NCI-H187 treated with DMSO at 0.1 percent for 48 hours (cell line): ENCODE measurements at regions not wholly inside any gene's neighbourhood (a gene's known extent, or its start where the extent isn't known, plus 50 kb on each side); places are given as distances from the start of the nearest gene placed in this dataset.

Experiments used
- DNase-seq: peaks from one replicate; lab custom pipeline; 2025; lab: John Stamatoyannopoulos, UW

DNA sequence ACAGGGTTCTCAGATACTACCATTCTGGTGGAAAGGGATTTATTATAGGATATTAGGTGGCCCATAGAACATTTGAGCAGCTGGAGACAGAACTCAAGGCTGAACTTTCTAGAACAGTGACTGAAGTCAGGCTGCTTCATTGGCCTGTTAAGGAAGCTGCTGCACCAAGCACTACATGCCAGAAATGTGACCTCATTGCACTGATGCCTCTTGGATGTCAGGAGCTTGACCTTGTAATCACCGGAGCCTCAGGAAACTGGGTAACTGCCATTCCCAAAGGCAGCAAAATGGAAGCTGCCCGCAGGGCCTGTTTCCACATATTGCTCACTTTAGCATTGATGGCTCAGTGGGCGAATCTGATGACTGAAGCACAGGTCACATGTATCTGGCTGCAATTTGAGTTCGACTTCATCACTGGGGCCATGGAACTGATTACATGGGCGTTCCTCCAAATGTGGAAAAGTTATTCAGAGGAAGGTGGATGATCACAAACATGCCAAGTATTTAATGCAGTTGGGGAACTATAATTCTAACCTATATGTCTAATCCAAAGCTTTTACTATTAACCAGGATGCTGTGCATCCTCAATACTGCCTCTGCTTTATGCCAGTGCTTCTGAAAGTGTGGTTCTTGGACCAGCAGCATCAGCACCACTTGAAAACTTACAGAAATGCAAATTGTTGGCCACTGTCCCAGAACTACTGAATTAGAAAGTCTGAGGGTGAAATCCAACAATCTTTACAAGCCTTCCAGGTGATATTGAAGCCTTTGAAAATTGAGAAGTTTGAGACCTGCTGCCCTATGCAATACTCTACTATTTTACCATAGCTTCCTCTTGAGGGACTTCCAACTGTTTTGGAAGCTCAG, 337.2 kb upstream of the NAV3 start:
- no peak for DNase-seq

DNA sequence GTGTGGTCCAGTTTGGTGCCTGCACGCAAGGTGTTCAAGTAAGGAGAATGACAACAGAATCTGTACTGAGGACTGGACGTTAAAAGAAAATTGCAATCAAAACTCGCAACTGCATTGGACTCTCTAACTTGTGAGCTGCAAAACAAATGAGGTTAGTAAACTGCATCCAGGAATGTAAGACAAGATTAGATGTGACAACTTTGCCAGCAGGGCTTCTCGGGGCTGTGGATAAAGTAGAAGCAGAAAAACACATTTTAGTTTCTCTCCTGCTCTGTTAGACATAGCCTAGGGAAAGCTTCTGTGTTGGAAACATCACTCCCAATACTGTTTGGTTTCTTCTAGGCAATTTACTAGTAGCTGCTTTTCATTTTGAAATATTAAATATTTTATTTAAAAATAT, 338.2 kb upstream of the NAV3 start:
- no peak for DNase-seq

DNA sequence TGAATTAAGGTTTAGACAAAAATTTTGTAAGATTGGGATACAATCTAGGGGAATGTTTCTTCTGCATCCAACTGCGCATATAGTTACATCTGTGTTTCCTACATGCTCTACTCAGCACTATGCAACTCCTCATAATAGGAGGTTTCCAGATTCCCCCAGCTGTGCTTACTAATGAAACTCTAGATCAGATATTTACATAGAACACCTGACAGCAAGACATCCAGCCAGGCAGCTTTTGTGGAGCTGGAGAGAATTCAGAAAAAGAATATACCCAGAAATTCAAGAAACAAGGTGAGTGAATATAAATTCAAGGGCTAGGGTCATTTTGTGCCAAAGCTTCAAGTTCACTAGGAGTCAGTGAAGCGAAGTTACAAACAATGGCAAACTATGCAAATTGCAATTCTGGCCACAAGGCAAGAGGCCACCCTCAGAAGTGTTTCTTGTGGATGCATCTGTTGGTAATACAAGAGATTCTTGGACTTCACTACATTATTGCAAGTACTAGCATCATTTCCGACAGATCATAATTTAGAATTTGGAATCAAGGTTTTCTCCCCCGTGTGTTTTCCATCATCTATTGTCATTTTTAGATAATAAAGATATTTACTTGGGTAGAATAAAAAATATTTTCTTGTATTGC, 341.2 kb upstream of the NAV3 start:
- DNase-seq = no peak

DNA sequence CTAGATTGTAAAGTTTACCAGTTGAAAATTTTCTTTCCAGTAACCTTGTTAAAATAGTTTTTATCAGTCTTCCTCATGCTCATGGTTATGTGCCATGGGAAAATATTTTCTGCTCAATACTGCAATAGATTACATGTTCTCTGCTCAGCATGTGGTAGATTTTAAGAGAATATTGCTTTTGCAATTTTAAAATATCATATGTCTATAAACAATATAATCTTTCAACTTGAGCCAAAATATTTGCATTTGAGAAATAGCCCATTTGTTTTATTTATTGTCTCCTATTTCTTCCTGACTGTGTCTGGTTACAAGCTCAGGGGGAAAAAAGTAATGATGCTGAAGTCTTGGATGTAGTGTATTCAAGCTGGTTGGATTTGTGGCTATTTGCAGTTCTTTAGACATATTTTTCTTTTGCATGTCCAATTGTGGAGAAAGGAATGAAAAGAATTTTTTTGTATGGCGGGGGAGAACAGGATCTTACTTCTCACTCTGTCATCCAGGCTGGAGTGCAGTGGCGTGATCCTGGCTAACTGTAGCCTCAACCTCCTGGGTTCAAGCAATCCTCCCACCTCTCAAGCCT, 342.6 kb upstream of the NAV3 start:
- DNase-seq = no peak

DNA sequence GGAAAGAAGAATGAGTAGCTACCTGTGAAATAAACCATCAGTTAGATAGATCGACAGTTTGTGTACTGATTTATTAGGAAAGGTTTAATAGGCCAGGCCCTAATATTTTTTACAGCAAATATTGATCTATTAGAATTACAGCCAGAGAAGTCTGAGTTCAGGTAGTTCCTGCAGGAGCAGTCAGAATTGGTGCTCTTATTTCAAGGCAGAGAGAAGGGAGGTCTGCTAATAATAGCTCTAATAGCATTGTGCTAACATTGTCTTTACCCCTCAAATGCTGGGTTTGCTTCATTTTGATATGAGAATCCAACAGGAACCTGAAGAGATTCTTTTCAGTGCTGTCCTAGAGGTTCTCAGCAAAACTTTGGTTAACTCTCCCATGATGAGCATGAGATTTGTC, 343.8 kb upstream of the NAV3 start:
- DNase-seq = no peak

DNA sequence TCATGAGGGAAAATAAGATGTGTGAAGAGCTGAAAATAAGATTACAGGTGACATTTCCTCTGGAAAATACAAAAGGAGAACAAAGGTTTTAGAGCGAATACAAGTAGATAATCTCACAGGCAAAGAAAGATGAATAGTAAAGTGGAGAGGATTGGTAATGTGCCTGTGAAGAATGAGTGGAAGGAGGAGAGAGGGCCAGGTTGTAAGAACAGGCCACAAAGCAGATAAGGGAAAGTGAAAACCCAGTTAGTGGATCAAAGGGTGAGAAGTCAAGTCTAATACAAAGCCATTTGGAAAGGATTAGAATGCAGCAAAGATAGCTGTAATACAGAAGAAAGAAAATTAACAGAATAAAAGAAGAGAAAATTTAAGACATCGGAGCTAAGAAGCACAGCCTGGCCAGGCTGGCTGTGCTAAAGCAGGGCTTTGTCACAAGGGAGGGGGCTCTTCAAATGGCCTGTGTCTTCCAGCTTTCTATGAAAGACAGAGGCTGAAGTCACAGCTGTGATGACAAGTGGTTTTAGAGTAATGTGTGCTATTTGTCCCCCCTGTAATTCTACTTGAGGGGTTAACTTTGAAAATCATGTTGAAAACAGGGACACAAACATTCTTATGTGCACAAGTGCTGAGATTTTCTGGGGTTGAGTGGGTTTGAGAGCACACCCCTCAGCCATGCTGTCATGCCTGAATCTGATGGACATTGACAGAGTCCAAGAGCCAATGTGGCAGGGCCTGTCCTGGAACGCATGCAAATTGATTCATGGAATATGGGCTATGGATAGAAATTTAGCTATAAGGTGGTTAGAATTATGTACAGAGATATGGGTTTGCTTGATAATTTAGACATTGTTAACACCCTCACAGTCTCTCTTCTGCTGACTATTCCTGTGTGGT, 344.5 kb upstream of the NAV3 start:
- no peak for DNase-seq

DNA sequence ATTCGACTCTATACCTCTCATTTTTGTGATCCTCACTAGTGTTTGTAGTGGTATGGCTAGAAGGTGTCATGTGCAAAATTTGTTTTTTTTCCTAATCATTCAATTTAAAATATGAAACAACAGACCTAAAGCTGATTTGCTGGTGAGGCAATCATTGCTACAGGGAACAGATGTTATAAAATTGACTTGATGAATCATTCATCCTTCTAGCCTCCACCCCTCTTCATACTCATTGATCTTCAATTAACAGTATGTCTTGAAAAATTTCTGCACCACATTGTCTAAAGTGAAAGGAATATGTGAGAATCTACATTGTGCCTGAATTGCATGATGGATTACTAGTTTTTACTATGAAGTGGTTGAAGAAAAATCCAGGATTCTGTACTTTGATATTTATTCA, 349.0 kb upstream of the NAV3 start:
- DNase-seq = no peak

DNA sequence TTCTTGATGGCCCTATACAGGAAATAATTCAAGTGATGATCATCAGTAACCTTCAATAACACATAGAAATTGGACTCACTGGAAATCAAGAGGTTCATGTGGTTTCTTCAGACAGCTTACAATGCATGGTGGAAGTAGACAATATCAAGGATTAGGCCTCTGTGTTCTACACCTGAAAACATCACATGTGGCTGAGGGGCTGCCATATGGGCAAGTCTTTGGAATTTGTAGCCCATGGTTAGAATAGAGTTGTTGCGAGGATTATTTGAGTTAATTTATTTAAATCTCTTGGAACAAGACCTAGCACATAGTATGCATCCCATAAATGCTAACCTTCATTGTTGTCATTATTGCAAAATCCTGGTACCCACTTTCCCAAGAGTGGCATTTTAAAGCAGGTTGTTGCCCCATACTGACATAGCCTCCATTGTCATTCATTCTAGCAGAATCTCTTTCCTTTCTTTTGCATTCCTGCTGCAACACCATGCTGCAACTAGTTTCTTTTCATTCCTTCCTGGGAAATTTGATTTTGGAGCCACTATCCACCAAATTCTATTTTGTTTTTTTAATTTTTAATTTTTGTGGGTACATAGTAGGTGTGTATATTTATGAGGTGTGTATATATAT, 352.7 kb upstream of the NAV3 start:
- no peak for DNase-seq

DNA sequence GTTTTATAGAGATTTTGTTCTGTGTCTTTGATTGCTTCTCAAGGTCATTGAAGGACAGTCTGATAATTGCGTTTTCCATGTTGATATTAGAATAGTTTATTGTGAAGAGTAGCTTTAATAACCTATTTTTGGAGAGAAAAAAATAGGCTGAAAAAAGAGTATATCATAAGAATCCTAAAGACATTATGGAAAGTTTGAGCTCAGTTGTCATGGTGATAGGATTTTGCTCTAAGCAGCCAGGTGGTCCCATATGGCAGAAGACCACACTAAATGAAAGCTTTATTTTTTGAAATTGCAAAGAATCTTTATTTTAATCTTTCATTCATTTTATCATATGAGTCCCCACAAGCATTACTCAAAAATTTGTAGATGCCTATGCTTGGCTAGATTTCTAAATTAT, 358.9 kb upstream of the NAV3 start:
- no peak for DNase-seq

DNA sequence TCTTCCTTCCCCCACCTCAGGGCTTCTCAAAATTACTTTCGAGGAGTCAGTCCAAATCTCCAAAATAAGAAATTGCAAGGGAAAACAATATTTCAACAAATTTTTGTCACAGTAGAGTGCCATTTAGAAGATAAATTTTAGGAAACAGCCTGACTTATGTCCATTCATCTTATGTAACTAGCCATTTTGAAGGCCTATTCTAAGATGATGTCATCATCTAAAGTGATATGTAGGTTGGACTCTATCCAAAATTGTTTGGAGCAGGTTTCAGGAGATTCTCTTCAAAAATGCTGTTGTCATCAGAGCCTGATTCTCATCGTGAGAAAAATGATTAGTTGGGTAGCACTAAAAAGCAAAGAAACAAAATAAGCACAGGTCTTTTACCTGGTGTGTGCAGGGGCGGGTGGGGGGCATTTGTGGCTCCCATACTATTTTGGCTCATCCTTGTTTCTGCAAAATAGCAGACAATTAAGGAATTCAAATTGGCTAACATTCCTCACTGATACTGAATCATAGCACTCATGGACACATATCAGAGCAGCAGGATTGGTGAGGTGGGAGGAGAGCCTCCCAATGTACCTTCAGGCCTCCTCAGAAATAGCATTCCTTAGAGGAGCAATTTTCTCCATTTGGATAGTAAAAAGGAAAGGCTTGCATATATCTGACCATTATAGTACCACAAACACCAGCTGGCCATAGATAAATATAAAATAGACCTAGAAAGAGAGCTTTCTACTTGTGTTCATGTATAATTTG, 360.9 kb upstream of the NAV3 start:
- no peak for DNase-seq

DNA sequence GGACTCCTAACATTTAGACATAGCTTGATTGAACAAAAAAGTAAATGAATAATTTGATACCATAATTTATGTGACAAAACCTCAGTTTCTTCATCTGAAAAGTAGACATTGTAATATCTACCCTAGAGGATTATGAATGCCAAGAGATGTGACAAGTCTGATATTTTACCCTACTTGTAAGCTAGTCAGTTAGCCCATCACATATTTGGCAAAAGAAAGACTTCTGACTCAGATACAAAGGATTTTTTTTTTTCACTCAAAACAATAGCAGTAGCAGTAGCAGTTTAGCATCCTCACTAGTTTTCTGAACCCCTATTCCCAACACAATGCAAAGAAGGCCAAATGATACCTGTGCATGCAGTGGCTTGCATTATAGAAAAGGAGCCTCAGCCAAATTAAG, 377.3 kb upstream of the E2F7 start:
- no peak for DNase-seq

DNA sequence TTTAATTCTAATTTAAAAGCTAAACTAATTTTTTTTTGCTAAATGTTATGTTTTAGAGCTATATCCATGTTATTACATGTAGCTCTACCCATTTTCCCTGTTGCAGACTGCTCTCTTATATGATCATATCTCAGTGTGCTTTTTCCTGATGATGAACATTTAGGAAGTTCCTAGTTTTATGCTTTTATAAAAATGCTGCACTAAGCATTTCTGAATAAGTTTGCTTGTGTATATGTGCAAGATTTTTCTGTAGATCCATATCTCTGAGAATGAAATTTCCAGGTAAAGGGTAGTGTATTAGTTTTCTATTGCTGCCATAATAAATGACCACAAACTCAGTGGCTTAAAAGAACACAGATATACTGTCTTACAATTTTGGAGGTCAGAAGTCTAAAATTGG, 374.4 kb upstream of the E2F7 start:
- no peak for DNase-seq

DNA sequence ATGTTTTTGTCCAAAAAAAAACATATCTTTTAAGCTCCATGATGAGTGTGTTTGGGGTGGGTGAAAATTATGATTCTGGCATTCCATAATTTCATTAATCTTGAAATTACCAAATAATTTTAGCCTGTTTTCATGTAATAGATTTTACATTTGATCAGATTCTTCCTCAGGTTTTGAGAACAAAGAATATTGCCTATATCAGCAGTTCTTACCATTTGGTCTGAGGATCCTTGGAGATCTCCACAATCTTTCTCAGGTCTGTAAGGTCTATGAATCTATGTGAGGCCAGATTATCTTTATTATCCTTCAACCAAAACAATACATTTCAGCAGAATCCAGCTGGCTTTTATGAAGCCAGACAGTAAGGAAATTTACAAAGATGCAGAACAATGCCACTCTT, 373.3 kb upstream of the E2F7 start:
- no peak for DNase-seq

DNA sequence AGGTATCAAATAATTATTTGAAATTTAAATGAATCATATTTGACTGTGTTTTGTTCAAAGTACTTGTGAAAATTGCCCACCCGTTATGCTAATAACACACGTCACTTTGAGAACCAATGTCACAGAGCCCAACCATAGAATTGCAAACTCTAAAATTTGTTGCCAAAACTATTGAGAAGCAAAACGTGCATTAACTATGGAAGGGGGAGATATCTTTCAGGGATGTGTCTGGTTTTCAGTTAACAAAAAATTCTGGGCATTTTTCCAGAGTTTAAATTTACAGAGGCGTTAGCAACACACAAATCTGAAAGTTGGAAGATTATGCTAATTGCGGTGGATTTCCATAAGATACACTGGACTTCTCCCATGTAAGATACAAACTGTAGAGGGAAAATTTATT, 371.8 kb upstream of the E2F7 start:
- DNase-seq = no peak

DNA sequence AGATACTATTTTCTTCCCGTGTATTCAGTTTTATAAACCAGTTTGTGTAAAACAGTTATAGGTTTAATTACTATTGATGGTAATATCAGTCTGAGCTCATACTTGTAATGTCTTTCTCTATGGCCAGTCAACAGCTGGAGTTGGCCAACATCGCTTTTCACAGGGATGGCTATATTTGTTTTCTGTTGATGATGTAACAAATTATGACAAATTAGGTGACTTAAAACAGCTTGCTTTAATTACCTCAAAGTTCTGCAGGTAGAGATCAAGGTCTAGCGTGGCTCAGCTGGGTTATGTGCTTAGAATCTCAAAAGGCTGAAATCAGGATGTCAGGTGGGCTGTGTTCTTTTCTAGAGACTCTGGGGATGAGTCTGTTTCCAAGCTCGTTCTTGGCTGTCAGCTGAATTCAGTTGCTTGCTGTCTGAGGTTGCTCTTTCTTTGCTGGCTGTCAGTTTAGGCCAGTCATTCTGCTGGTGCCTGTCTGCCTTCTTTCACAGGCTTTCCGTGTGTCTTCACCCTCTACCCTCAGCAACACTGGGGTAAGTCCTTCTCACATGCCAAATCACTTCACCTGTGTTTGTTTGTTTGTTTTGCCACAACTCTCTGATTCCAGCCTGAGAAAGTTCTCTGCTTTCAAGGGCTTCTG, 370.2 kb upstream of the E2F7 start:
- DNase-seq = no peak

DNA sequence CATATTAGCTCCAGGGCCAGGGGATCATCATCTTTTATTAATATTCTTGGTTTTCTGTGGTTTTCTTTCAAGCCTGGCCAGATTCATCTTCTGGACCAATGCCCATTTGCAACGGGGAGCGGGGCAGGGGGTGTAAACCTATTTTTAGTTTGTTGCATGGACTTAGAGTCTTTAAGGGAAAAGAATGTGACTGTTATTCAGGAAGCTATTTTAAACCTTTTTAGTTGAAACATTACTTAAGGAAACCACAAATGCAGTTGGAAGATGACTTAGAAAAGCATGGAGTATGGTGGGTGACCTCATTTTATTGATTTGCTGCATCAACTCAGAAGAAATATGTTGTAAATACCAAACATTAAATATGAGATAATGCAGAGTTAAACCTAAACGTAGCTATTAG, 368.4 kb upstream of the E2F7 start:
- no peak for DNase-seq

DNA sequence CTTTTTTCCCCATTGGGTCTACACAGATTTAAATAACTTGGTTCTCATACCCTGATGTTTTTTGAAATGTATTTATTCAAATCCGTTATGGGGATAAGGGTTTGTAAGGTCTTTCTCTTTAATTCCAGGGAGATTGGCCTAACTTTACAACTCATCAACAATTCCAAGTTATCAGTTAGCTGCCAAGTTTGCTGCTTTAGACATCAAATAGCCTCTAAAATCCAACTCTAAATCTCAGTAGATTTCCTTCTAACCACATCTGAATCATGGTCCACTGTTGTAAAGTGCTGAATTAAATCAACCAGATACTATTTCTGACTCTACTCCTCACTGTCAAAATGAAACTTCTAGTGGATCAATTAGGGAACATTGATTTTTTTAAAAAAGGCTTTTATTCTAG, 364.1 kb upstream of the E2F7 start:
- no peak for DNase-seq

DNA sequence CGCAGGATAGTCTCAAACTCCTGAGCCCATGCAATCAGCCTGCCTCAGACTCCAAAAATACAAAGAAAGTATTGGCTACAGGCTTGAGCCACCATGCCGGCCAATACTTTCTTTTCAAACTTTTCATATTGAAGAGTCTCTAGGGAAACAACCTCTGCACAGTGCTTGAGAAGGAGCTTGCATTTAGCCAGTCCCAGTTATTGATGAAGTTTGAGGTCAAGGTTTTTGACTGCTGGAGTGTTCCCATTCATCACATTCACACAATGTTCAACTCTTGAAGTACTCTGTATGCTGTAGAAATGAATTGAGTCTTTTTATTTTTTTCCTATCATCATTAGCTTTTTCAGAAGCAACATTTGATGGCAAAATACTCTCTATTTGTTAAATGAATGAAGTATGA, 355.8 kb upstream of the E2F7 start:
- no peak for DNase-seq

DNA sequence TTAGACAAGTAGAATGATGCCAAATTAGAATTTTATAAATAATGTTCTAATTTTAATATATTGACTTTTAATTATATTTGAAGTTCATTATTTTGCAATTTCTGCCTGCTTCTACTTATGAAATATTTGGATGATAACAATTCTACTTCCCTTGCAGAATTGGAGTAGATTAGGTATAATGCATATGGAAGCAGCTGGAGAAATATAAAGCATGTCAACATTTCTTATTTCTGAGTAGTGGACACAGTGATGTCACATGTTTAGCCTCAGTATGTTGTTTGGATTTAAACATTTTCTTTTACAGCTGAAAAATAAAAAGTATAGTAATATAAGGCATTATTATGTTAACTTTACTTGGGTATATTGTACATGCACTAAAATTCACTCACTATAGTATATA, 344.2 kb upstream of the E2F7 start:
- DNase-seq = no peak

DNA sequence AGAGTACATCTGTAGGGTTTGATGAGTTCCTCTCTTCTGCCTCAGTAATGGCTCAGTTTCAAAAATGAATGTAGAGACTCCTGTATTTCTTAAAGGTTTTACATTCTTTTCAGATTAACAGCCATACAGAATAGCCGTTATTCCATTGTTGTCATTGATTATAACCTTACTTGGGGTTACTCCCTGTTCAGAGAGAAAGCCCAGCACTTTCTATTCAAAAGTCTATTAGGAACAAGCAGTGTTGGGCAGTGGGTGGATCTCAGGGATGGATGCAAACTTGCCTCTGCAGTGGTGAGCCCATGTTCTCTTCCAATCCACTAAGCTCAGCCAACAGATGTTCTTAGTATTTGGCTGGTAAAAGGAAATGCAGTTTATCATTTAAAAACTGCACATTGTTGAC, 342.6 kb upstream of the E2F7 start:
- DNase-seq = no peak
